GM21367 (cell line): ENCODE measurements at regions not wholly inside any gene's neighbourhood (a gene's known extent, or its start where the extent isn't known, plus 50 kb on each side); places are given as distances from the start of the nearest gene placed in this dataset.
"Not testable (repeated sequence)": the region's sequence is repeated elsewhere in the genome, so short reads cannot be mapped to it uniquely, and the experiment has no call there.

Experiments
- ATAC-seq: cut with Tn5 transposase; IDR thresholded peaks from one replicate; pipeline ENCODE4 v1.9.1; 2021; ENCODE audit not compliant: unreplicated experiment

DNA sequence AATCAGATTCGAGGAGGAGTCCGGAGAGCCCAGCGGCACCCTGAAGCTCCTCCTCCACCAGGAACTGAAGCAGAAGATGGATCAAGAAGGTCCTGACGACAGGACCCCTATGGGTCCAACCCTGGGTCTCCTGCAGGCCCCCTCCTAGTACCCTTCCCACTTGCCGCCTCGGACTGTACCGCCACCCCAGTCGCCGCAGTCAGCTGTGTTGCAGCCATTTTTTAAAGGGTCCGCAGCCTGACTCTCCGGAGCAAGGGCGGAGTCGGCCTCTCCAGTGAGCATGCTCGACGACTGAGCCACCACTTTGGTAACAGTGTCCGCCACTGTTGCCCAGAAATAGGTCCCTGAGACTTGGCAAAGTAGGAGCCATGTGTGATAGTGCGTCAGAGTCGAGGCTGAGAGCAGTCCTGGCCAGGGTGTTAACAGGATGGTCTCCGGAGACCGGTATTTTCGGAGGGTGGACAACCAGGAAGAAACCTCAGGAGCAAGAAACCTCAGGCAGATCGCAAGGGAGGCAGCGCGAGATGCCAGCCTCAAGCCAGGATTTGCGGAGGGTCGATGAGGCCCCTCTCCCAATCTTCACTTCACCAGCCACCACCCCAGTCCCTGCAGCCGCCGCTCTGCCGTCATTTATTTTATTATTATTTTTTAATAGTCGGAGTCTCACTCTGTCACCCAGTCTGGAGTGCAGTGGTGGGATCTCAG lies 294.6 kb upstream of the ZNF337 start:
- no peak for ATAC-seq

DNA sequence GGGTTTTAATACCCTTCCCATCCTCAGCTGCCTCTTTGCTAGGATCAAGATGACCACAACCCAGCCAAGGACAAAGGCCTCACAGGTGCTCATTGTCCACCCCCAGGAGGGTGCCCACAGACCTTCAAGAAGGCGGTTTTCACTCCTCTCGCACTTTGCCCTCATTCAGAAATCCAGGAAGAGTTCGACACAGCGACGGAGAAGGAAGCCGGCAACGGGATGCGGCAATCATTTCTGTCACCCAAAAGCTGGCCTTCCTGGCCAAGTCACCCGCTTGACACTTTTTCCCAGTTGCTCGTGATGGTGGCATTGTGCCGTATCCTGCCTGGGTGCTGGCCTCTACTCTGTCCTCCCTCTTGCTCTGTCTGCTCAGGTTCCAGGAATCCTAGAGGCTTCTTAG lies 293.0 kb upstream of the ZNF337 start:
- not testable (repeated sequence) for ATAC-seq

DNA sequence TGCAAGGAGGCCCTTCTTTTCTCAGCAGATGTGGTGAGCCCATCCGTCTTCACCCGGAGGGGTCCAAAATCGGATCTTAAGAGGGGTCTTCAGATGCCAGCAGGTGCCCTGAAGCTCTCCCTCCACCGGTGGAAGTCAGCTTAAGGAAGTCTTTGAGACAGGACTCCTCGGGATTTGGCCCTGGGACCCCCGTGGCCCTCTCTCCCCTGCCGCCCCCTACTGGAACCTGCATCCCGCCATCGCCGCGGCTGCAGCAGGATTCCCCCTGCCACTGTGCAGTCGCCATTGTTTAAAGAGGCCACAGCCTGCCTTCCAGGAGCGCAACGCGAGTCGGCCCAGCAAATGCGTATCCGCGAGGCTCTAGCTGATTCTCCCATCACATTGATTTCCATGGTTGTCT lies 292.5 kb upstream of the ZNF337 start:
- ATAC-seq = no peak

GRCh38 chr20:25987928-25988560 lies 291.4 kb upstream of the ZNF337 start:
- ATAC-seq = not testable (repeated sequence)

GRCh38 chr20:25987073-25987927 lies 290.6 kb upstream of the ZNF337 start:
- peak; percentile 55 for ATAC-seq

DNA sequence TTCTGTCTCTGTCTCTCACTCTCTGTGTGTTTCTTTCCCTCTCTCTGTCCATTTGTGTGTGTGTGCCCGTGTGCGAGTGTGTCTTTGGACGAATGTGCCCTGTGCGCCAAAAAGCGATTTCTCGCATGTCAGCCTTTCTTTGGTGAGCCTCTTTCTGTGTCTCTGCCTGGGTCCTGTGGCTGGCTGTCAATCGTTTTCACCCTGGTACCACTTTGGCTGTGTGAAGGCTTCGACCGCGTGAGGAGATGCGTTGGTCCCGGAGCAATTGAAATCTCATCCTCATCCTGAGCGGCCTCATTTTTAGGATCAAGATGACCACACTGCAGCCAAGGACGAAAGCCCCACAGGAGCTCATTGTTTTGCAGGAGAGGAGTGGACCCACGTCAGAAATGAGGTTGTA lies 288.9 kb upstream of the ZNF337 start:
- no peak for ATAC-seq

GRCh38 chr20:25984933-25985332 lies 288.3 kb upstream of the ZNF337 start:
- ATAC-seq = no peak

DNA sequence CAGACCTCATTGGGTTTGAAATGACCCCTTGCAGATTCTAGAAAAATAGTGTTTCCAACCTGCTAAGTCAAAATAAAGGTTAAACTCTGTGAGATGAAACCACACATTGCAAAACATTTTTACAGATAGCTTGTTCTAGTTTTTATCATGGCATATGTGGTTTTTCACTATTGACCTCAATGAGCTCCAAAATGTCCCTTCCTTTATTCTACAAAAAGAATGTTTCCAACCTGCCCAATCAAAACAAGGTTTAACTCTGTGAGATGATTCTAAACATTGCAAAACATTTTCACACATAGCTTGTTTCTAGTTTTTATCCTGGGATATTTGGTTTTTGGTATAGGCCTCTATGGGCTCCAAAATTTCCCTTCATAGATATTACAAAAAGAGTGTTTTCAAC lies 286.0 kb upstream of the ZNF337 start:
- ATAC-seq = not testable (repeated sequence)

DNA sequence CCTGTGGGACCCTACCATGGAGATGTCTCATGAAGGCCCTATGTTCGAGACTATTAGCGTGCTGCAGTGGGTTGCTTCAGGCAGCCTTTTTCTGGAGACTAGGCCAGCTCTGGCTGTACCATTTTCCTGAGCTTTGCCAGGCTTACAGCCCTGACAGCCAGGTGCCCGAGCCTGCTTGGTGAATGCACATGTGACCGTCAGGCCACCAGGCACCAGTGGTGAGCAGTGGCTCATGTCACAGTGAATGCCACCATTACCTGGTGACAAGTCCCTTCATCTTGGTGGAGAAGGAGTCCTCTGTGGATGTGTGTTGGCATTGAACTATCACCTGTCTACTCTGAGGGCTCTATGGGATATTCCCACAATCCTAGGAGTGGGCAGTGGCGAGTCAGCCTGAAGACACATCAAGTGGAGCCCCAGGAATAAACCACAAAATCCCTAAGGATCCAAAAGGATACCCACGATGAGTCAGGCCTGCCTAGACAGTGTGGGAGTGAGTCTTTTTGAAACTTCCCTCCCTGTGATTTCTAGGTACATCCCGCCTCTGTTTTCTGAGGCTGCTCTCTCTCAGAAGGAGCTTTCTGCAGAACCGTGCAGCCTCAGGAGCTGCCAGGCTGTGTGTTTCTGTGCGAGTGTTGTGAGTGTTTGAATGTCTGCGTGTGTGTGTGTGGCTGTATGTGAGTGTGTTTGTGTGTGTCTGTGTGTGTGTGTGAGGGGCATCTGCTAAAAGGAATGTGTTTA lies 282.0 kb upstream of the ZNF337 start:
- not testable (repeated sequence) for ATAC-seq

DNA sequence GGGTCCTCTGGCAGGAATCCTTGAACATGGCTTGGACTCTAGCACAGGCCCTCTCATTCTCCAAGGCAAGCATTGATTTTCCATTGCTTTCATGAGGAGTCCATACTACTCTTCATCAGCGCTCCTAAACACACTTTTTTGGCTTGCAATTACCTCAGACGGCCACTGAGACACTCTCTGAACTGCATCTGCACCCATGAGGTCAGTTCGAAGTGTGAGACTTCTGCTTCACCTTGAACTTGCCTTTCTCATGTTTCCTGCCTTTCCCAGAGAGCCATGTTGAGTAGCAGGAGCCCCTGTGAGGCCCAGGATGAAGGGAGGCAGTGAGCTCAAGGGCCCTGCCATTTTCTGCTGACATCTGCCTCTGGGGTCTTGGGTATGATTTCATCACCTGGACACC lies 279.2 kb upstream of the ZNF337 start:
- not testable (repeated sequence) for ATAC-seq

DNA sequence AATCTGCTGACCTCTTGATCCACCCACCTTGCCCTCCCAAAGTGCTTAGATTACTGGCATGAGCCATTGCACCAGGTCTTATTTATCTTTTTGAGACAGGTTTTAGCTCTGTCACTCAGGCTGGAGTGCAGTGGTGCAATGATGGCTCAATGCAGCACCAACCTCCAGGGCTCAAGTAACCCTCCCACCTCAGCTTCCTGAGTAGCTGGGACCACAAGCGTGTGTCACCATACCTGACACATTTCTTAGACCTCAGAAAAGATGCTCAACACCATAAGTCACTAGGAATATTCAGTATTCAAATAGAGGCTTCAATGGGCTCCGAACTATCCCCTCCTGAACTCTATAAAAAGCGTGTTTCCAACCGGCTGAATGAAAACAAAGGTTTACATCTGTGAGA lies 268.6 kb upstream of the ZNF337 start:
- not testable (repeated sequence) for ATAC-seq

DNA sequence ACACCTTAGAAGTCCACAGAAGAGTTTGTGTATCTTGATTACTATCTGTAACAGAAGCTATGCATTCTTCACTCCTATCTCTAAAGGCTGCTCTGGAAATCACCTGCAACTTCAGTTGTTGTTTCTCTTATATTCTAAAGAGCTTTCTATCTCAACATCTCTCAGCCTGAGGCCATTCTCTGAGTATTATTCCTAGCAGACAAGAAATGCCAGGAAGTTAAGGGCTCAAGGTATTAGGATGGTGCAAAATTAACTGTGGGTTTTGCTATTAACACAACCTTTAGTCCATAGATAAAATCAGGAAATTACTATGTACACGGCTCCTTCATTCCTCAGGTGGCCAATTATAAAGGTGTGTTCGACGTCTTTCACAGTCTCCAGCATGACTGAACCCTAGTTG lies 257.2 kb upstream of the ZNF337 start:
- not testable (repeated sequence) for ATAC-seq

DNA sequence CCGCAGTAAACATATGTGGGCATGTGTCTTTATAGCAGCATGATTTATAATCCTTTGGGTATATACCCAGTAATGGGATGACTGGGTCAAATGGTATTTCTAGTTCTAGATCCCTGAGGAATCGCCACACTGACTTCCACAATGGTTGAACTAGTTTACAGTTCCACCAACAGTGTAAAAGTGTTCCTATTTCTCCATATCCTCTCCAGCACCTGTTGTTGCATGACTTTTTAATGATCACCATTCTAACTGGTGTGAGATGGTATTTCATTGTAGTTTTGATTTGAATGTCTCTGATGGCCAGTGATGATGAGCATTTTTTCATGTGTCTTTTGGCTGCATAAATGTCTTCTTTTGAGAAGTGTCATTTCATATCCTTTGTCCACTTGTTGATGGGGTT lies 238.6 kb upstream of the ZNF337 start:
- not testable (repeated sequence) for ATAC-seq

GRCh38 chr20:25932806-25933205 lies 236.2 kb upstream of the ZNF337 start:
- not testable (repeated sequence) for ATAC-seq

DNA sequence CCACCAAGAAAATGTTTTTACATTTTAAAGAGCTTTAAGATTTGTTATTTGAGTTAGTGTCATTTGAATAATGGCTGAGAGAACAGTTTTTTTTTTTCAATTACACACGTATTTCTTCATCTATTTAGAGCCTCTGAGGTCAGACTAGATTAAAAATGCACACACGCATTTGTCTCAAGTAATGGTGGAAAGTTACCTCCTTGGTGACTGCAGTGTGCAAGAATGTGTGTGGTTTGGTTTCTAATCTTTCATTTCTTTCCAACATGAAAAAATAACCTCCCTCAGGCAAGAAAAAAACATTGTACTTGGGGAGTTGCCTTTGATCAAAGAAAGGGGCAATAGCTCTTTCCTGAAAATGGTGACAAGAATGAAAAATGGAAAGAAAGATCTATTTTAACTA lies 235.5 kb upstream of the ZNF337 start:
- ATAC-seq = not testable (repeated sequence)

DNA sequence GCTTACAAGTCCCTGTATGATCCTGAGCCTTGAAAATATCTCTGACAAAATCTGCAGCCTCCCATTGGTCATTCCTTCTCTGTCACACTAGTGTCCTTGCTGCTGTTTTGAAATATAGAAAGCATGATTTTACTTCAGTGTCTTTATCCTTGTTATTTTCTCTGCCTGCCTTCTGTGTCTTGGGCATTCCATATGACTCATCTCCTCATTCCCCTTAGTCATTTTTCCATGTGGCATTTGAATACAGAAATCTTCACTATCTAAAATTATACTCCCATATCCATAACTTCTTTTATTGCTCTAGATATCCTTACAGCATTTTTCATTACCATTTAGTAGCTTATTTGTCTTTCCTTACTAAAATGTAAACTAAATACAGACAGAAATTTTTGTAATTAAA lies 205.7 kb upstream of the ZNF337 start:
- ATAC-seq = not testable (repeated sequence)

GRCh38 chr20:25898663-25899062 lies 202.0 kb upstream of the ZNF337 start:
- ATAC-seq = not testable (repeated sequence)

GRCh38 chr20:25879096-25879495 lies 182.4 kb upstream of the ZNF337 start:
- not testable (repeated sequence) for ATAC-seq

- ATAC-seq = not testable (repeated sequence)
Measured at GRCh38 chr20:25868650-25868979, 172.0 kb upstream of the ZNF337 start.

DNA sequence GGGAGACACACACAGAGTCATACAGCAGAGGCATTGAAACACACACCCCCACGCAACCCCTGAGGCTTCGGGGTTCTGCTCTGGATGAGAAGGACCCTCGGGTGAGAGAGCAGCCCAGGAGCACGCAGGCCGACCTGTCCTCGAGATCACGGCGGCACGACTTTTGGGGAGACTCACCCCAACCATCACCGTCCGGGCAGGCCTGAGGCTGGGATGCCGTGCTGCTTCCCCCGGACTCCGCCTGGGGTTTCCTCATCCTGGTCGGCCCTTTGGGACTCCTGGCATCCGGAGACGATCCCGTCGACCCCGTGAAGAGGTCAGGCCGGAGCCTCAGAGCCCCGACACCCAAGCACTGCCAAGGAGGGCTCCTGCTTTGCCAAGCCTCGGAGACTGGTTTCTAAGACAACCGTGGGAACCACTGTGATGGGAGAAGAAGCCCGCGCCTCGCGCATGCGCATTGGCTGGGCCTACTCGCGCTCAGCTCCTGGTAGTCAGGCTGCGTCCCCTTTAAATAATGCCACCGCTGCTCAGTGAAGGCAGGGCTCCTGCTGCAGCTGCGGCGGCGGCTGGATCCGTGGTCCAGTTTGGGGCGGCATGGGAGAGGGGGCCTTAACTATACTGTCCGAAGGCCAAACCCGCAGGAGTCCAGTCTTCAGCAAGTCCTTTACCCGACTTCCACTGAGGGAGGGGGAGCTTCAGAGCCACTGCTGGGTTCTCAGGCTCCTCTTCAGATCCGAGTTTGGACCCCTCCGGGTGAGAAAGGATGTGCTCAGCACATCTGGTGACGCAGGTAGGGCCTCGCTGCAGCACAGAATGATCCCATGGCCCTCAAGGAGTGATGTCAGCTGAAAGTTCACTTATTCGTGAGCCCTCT lies 171.4 kb upstream of the ZNF337 start:
- peak; percentile 53 for ATAC-seq
